Trophoblast cell (in vitro differentiated cells and primary cell): ENCODE measurements at regions not wholly inside any gene's neighbourhood (a gene's known extent, or its start where the extent isn't known, plus 50 kb on each side); places are given as distances from the start of the nearest gene placed in this dataset.
A peak's percentile ranks its signal among the peaks of the same experiment; 100 is the strongest.

Experiments
- DNase-seq, 2 donors: peaks; one replicate each; pipeline ENCODE4 v3.0.0-alpha.2; 2016
- H2AFZ ChIP-seq: 2 replicates; pipeline ENCODE4 v1.6.1; 2013; ENCODE audit warnings: low read length, moderate library complexity, mild to moderate bottlenecking; ENCODE audit not compliant: insufficient read depth, poor library complexity
- H2AK5ac ChIP-seq: 2 replicates; pipeline ENCODE4 v1.6.1; 2013; ENCODE audit warnings: mild to moderate bottlenecking, low read length
- H2BK120ac ChIP-seq: 2 replicates; pipeline ENCODE4 v1.6.1; 2013; ENCODE audit warnings: low read length, mild to moderate bottlenecking, moderate library complexity; ENCODE audit not compliant: insufficient read depth, poor library complexity
- H2BK12ac ChIP-seq: 2 replicates; pipeline ENCODE4 v1.6.1; 2013; ENCODE audit warnings: mild to moderate bottlenecking, low read length, moderate library complexity
- H2BK5ac ChIP-seq: 2 replicates; pipeline ENCODE4 v1.6.1; 2013; ENCODE audit warnings: low read length, low read depth, moderate library complexity, mild to moderate bottlenecking; ENCODE audit not compliant: poor library complexity
- H3K14ac ChIP-seq: 2 replicates; pipeline ENCODE4 v1.6.1; 2013; ENCODE audit warnings: mild to moderate bottlenecking, low read length
- H3K18ac ChIP-seq: 2 replicates; pipeline ENCODE4 v1.6.1; 2013; ENCODE audit warnings: mild to moderate bottlenecking, low read length
- H3K23ac ChIP-seq: 2 replicates; pipeline ENCODE4 v1.6.1; 2013; ENCODE audit warnings: low read length
- H3K27ac ChIP-seq: 2 replicates; pipeline ENCODE4 v1.5.1; 2013; ENCODE audit warnings: low read depth, mild to moderate bottlenecking, inconsistent platforms, low read length, moderate library complexity
- H3K27me3 ChIP-seq: 2 replicates; pipeline ENCODE4 v1.6.1; 2013; ENCODE audit warnings: inconsistent platforms, mild to moderate bottlenecking, low read length, moderate library complexity; ENCODE audit not compliant: insufficient read depth
- H3K36me3 ChIP-seq, 2 experiments: 1 replicate in 1 of 2; 2 replicates in 1 of 2; pipeline ENCODE4 v1.6.1; 2013; ENCODE audit warnings: low read length in 2 of 2, mild to moderate bottlenecking in 2 of 2, moderate library complexity in 1 of 2; ENCODE audit not compliant: insufficient read depth in 2 of 2, control insufficient read depth in 1 of 2
- H3K4ac ChIP-seq: 2 replicates; pipeline ENCODE4 v1.6.1; 2013; ENCODE audit warnings: low read depth, mild to moderate bottlenecking, low read length, moderate library complexity
- H3K4me1 ChIP-seq, 2 experiments: 1 replicate in 1 of 2; 2 replicates in 1 of 2; pipeline ENCODE4 v1.6.1; 2013; ENCODE audit warnings: low read length in 2 of 2, mild to moderate bottlenecking in 2 of 2, moderate library complexity in 1 of 2; ENCODE audit not compliant: insufficient read depth in 2 of 2, control insufficient read depth in 1 of 2
- H3K4me2 ChIP-seq: 2 replicates; pipeline ENCODE4 v1.6.1; 2013; ENCODE audit warnings: inconsistent platforms, mild to moderate bottlenecking, low read length, moderate library complexity
- H3K4me3 ChIP-seq: 2 replicates; pipeline ENCODE4 v1.5.1; 2013; ENCODE audit warnings: mild to moderate bottlenecking, low read depth, low read length, inconsistent platforms
- H3K79me1 ChIP-seq: one replicate; pipeline ENCODE4 v1.6.1; 2013; ENCODE audit warnings: low read length
- H3K79me2 ChIP-seq: 2 replicates; pipeline ENCODE4 v1.6.1; 2013; ENCODE audit warnings: low read length, mild to moderate bottlenecking; ENCODE audit not compliant: control insufficient read depth, insufficient read depth, poor library complexity
- H3K9ac ChIP-seq: 2 replicates; pipeline ENCODE4 v1.6.1; 2013; ENCODE audit warnings: mild to moderate bottlenecking, low read length
- H3K9me3 ChIP-seq: 2 replicates; pipeline ENCODE4 v1.6.1; 2013; ENCODE audit warnings: low read depth, mild to moderate bottlenecking, control low read depth, inconsistent platforms, low read length; ENCODE audit not compliant: insufficient read depth
- H4K12ac ChIP-seq: 2 replicates; pipeline ENCODE4 v1.6.1; 2013; ENCODE audit warnings: low read depth, mild to moderate bottlenecking, low read length, moderate library complexity
- H4K8ac ChIP-seq: 2 replicates; pipeline ENCODE4 v1.6.1; 2013; ENCODE audit warnings: low read depth, mild to moderate bottlenecking, low read length, moderate library complexity
- H4K91ac ChIP-seq: one replicate; pipeline ENCODE4 v1.6.1; 2013; ENCODE audit warnings: low read depth, mild to moderate bottlenecking, low read length, moderate library complexity
- WGBS: extraction: QIAGEN DNeasy Blood & Tissue Kit; methylation state at CpG from one replicate; pipeline ENCODE4 v1.1.7; 2013; ENCODE audit warnings: missing lambda C conversion rate; ENCODE audit not compliant: insufficient read length, insufficient coverage; ENCODE audit errors: extremely low coverage; 5-methylcytosine and 5-hydroxymethylcytosine counted together

DNA sequence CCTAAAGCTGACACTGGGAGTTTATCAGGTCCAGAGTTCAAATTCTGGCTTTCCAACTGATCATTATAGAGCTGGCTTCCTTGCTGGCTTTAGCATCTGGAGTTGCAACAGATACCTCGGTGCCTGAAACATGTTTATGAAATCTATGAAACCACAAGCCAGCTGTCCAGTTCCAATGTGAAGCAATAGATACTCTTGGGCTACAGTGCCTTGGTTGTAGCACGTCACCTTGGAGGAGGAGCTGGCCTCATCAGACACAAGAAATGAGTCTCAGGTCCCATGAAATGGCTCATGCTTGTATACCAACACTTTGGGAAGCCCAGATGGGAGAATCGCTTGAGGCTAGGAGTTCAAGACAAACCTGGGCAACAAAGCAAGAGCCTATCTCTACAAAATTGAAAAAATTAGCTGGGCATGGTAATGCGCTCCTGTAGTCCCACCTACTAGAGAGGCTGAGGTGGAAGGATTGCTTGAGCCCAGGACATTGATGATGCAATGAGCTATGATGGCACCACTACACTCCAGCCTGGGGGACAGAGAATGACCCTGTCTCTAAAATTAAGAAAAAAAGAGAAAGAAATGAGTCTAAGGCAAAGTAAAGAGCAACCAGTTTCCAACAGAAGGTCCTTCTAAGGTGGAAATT is 132.5 kb upstream of the ZNF648 start:
- Histone ChIP-seq H3K27ac (no peak overlapping the region), H3K36me3 (no peaks in the 10 kb centered on the region), H2BK5ac (no peak overlapping the region), H3K27me3 (no peaks in the 10 kb centered on the region), H3K23ac (no peak overlapping the region), H3K79me2 (no peaks in the 10 kb centered on the region), H3K79me1 (no peaks in the 10 kb centered on the region), H2BK12ac (no peak overlapping the region), H3K4ac (no peak overlapping the region), H3K9me3 (no peaks in the 10 kb centered on the region), H3K9ac (no peak overlapping the region), H4K91ac (no peak overlapping the region), H2AFZ (no peak overlapping the region), H4K8ac (no peak overlapping the region), H2AK5ac (no peak overlapping the region), H4K12ac (no peak overlapping the region), H3K4me2 (no peak overlapping the region), H3K14ac (no peak overlapping the region), H3K4me3 (no peak overlapping the region), H3K18ac (no peak overlapping the region), H2BK120ac (no peak overlapping the region), H3K4me1 (peaks cover 0 to 2% of the 10 kb centered on the region in 2 experiments)
- WGBS: no CpG with 5 or more reads among the region's 4 CpGs
- DNase-seq: peak; percentile 86 to 88

- Histone ChIP-seq H2BK12ac (no peak overlapping the region), H2BK5ac (no peak overlapping the region), H2AFZ (no peak overlapping the region), H3K9ac (no peak overlapping the region), H3K4me1 (peaks cover 0 to 2% of the 10 kb centered on the region in 2 experiments), H3K4me2 (no peak overlapping the region), H3K79me2 (no peaks in the 10 kb centered on the region), H3K27me3 (no peaks in the 10 kb centered on the region), H3K36me3 (no peaks in the 10 kb centered on the region), H3K4ac (no peak overlapping the region), H3K4me3 (no peak overlapping the region), H3K14ac (no peak overlapping the region), H3K9me3 (no peaks in the 10 kb centered on the region), H2BK120ac (no peak overlapping the region), H3K23ac (no peak overlapping the region), H4K91ac (no peak overlapping the region), H3K18ac (no peak overlapping the region), H3K27ac (no peak overlapping the region), H3K79me1 (no peaks in the 10 kb centered on the region), H4K8ac (no peak overlapping the region), H4K12ac (no peak overlapping the region), H2AK5ac (no peak overlapping the region)
- no peak for DNase-seq
- no CpG with 5 or more reads among the region's 4 CpGs for WGBS
Measured at GRCh38 chr1:182192966-182193365, 131.5 kb upstream of the ZNF648 start.

- H2AFZ ChIP-seq: no peak overlapping the region
- H3K36me3 ChIP-seq: no peaks in the 10 kb centered on the region
- H3K4me1 ChIP-seq: peaks cover 0 to 2% of the 10 kb centered on the region in 2 experiments
- H4K8ac ChIP-seq: no peak overlapping the region
- no peak overlapping the region for H3K4me3 ChIP-seq
- no peak overlapping the region for H4K12ac ChIP-seq
- H3K18ac ChIP-seq: no peak overlapping the region
- no peak for DNase-seq
- no peak overlapping the region for H2AK5ac ChIP-seq
- no peak overlapping the region for H2BK120ac ChIP-seq
- no peaks in the 10 kb centered on the region for H3K27me3 ChIP-seq
- no peak overlapping the region for H2BK12ac ChIP-seq
- H3K9me3 ChIP-seq: no peaks in the 10 kb centered on the region
- H3K23ac ChIP-seq: no peak overlapping the region
- no peak overlapping the region for H3K27ac ChIP-seq
- H2BK5ac ChIP-seq: no peak overlapping the region
- no peak overlapping the region for H4K91ac ChIP-seq
- no peaks in the 10 kb centered on the region for H3K79me2 ChIP-seq
- H3K9ac ChIP-seq: no peak overlapping the region
- no peak overlapping the region for H3K4me2 ChIP-seq
- no peak overlapping the region for H3K4ac ChIP-seq
- H3K79me1 ChIP-seq: no peaks in the 10 kb centered on the region
- no CpG with 5 or more reads among the region's 3 CpGs for WGBS
- H3K14ac ChIP-seq: no peak overlapping the region
Measured at GRCh38 chr1:182192215-182192614, 130.7 kb upstream of the ZNF648 start.

DNA sequence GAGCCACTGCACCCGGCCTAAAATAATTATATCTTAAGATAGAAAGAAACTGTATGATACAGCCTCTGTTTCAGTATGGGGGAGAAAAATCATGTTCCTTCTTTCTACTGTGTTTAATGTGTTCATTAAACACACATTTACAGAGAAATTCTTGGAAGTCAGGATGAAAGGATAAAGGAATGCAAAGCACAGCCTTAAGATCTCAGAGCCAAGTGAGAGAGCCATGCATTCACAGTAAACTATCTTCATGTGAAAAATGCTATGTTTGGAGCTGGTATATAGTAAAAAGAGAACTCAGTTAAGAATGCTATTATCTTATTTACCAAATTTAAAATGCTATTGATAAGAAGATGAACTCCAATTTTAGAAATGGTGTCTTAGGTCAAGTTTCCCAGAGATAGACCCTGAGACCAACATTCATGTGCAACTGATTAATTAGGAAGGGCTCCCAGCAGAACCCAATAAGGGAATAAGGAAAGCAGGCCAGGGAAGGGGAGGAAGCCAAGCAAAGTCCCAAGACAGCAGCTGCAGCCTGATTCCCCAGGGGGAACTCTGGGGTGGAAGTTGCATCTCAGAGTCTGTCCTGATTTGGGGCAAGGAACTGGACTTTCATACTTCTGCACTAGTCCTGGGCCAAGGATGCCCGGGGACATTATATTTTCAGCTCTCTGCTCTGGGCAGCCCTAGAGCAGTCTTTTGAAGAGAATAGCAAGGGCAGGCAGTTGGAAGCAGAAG is 130.0 kb upstream of the ZNF648 start:
- no peaks in the 10 kb centered on the region for H3K79me2 ChIP-seq
- no peak overlapping the region for H3K18ac ChIP-seq
- no peak overlapping the region for H3K4me3 ChIP-seq
- no peak overlapping the region for H3K27ac ChIP-seq
- H3K9ac ChIP-seq: no peak overlapping the region
- H4K12ac ChIP-seq: no peak overlapping the region
- no peak overlapping the region for H4K91ac ChIP-seq
- H4K8ac ChIP-seq: no peak overlapping the region
- H3K4me2 ChIP-seq: no peak overlapping the region
- H2BK120ac ChIP-seq: no peak overlapping the region
- WGBS: no CpG with 5 or more reads among the region's 2 CpGs
- no peak overlapping the region for H2BK5ac ChIP-seq
- H3K27me3 ChIP-seq: no peaks in the 10 kb centered on the region
- H3K9me3 ChIP-seq: no peaks in the 10 kb centered on the region
- H3K4ac ChIP-seq: no peak overlapping the region
- no peak for DNase-seq
- H2AFZ ChIP-seq: no peak overlapping the region
- H3K14ac ChIP-seq: no peak overlapping the region
- no peak overlapping the region for H2AK5ac ChIP-seq
- no peaks in the 10 kb centered on the region for H3K36me3 ChIP-seq
- no peak overlapping the region for H3K23ac ChIP-seq
- no peak overlapping the region for H2BK12ac ChIP-seq
- H3K4me1 ChIP-seq: peaks cover 4 to 5% of the 10 kb centered on the region in 2 experiments
- H3K79me1 ChIP-seq: peaks cover 2% of the 10 kb centered on the region
